Keratinocyte (primary cell): ENCODE measurements at regions not wholly inside any gene's neighbourhood (a gene's known extent, or its start where the extent isn't known, plus 50 kb on each side); places are given as distances from the start of the nearest gene placed in this dataset.

Source experiments
- CTCF ChIP-seq, 3 experiments: IDR thresholded peaks in 1 of 3; conservative IDR thresholded peaks in 1 of 3; optimal IDR thresholded peaks in 1 of 3; 2 replicates in 2 of 3; 3 replicates in 1 of 3; pipeline versions ENCODE3 to v1.5.1; 2011; ENCODE audit warnings: low read length in 3 of 3, mild to moderate bottlenecking in 3 of 3, moderate library complexity in 2 of 3, control low read depth in 1 of 3, inconsistent platforms in 1 of 3; ENCODE audit not compliant: insufficient read depth in 2 of 3; ENCODE audit errors: extremely low read depth in 1 of 3
- EZH2 ChIP-seq: IDR thresholded peaks from one replicate; pipeline ENCODE4 v1.6.1; 2012; ENCODE audit warnings: inconsistent platforms, mild to moderate bottlenecking, low read length, moderate library complexity

GRCh38 chr7:153941061-153941460, 111.1 kb upstream of the DPP6 start:
- no peak for TF ChIP-seq CTCF (optimal IDR thresholded peaks at IDR 0.05 in 1 of 3, IDR thresholded peaks at IDR 0.05 in 1 of 3, conservative IDR thresholded peaks at IDR 0.05 in 1 of 3; ENCODE audit: extremely low read depth in 1 of 3, insufficient read depth in 2 of 3, low read length in 3 of 3)
- no peak for TF ChIP-seq EZH2
